ENCODE measurements at regions not wholly inside any gene's neighbourhood (a gene's known extent, or its start where the extent isn't known, plus 50 kb on each side); places are given as distances from the start of the nearest gene placed in this dataset.
"Not testable (repeated sequence)": the region's sequence is repeated elsewhere in the genome, so short reads cannot be mapped to it uniquely, and the experiment has no call there.

DNA sequence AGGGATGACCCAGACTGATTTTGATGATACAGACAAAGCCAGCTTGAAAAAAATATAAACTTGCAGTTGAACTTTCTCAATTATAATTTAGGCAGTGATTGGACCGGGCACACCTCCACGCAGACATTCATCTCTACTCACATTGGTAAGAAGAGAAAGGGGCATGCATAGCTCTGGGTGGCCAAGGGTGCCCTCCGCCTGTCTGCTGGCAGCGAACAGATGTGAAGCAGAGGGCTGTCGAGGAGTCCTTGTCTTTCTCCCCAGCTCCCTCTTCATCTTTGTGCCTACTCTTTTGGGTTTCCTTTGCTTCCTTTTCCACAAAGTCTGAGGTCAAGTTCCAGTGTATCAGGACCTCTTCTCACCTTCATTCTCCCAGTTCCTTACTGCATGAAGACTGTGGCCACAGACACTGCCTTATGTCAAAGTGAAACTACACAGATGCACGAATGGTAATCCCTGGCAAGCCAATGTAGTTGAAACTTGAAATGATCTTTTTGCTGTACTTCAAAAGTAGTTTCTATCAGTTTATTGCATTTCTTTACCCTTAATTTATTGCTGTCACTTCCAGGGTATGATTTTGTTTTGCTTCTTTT is 343.7 kb upstream of the SOX9 start:
- no peak for DNase-seq

DNA sequence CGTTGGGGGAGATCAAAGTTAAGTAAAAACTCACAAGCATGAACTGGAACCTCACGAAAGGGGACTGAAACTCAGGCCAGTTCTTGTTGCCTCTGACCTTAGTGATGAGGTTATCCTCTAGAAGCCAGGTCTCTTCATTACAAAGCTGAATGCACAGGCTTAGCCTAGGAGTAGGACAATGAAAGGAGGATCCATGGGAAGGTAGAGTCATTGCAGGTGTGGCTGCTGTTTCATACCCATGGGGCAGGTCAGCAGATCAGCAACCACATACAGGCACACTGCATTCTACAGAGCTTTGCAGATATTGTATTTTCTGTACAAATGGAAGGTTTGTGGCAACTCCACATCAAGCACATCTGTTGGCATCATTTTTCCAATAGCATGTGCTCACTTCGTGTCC is 341.3 kb upstream of the SOX9 start:
- no peak for DNase-seq

DNA sequence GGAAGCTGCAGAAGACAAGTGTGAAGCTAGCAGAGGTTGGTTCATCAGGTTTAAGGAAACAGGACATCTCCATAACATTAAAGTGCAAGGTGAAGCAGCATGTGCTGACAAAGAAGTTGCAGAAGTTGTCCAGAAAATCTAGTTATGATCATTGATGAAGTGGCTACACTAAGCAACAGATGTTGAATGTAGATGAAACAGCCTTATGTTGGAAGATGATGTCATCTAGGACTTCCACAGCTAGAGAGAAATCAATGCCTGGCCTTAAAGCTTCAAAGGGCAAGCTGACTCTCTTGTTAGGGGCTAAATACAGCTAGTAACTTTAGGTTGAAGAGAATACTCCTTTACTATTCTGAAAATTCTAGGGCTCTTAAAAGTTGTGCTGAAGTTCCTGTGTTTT is 340.2 kb upstream of the SOX9 start:
- DNase-seq: no peak

DNA sequence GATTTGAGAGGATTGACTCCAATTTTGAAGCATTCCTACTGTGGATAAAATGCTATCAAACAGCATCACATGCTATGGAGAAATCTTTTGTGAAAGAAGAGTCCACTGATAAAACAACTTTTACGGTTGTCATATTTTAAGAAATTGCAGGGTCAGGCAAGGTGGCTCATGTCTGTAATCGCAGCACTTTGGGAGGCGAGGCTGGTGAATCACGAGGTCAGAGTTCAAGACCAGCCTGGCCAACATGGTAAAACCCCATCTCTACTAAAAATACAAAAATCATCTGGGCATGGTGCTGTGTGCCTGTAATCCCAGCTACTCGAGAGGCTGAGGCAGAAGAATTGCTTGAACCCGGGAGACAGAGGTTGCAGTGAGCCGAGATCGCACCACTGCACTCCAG is 338.8 kb upstream of the SOX9 start:
- not testable (repeated sequence) for DNase-seq

DNA sequence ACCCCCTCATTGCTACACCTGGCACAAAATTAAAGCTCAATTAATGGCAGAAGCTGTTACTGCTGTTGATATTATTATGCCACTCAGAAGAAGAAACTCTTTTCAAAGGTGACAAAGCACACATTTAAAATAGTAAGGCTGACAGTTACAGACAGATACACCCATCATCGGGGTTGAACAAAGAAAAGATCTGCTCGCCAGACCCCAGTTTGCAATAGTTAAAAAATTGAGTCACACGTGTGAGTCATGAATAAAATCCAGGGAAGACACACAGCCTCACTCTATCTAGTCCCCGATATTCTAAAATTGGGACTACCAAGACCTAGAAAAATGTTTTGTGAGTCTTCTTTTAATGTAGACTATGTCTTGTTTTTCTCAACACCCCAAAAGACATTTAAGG is 330.0 kb upstream of the SOX9 start:
- no peak for DNase-seq

DNA sequence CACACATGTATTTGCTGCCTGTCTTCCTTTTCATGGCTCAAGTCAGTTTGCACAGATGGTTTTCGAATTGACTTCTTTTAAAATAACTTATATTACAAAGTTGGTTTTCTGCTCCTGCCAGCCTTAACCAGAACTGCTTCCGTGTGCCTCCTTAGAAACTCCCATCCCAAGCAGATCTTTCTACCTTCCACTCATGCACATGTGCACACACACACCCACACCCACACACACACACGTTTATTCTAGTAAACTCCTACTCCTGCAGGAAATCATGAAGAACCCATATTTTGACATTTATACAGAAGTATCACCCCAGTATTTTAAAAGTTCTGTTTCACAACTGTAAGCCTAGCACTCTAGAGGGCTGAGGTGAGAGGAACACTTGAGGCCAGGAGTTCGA is 329.5 kb upstream of the SOX9 start:
- DNase-seq: no peak

DNA sequence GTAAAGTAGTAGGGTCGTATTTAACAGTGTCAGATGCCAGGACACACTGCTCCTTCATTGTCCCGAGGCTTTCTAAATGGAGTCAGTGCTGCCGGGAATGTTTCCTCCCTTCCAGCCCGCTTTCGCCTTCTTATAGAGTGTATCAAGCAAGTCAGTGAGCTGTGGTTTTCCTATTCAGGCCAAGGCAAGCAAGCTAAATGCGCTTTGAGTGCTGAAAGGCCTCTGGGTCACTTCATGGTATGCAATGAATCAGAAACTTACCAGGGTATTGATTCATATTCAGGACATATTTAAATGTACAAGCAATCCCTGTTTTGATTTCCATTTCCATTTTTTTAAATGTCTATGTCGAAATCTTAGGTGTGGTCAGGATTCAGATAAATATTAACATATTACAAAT is 327.9 kb upstream of the SOX9 start:
- no peak for DNase-seq

DNA sequence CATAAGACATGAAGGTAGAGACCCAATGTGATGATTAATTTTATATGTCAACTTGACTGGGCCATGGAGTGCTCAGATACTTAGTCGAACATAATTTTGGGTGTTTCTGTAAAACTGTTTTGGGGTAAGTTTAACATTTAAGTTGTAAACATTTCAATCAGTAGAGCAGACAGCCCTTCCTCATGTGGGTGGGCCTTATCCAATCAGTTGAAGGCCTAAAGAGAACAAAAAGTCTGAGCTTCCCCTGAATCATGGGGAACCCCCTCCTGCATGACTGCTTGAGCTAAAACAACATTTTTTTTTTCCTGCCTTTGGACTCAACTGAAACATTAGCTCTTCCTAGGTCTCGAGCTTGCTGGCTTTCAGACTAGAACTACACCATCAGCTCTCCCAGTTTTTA is 327.3 kb upstream of the SOX9 start:
- no peak for DNase-seq

DNA sequence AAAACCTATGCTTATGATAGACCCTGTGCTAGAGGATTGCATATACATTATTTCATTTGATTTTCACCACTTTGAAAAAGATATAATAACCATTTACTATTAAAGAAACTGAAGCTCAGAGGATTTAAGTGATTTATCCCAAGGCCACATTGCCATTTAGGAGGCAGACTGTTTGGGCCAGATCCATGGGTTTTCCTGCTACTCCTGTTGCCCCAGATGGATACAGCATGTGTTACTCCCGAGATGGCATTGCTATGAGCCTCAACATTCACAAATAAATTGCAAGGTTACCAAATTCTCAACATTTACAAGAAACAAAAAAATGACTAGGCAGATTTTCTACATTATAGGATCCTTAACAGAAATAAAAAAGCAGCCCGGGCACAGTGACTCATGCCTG is 322.1 kb upstream of the SOX9 start:
- no peak for DNase-seq

DNA sequence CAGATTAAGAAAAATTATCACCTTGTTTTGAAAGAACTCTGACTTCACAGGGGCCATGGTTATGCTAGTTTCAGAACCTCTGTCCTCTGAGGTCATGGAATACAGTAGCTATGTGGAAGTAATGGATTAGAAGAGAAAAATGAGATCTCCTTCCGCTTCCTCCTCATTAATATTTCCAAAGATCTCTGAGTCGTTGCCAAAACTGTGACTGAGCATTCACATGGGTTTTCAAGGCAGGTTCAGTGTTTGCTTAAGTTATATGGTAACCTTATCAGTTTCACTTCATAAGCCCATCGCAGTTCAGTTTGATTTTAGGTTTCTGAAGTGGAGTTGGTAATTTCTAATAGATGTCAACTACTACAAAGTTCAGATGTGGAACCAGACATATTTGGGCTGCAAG is 321.2 kb upstream of the SOX9 start:
- no peak for DNase-seq

DNA sequence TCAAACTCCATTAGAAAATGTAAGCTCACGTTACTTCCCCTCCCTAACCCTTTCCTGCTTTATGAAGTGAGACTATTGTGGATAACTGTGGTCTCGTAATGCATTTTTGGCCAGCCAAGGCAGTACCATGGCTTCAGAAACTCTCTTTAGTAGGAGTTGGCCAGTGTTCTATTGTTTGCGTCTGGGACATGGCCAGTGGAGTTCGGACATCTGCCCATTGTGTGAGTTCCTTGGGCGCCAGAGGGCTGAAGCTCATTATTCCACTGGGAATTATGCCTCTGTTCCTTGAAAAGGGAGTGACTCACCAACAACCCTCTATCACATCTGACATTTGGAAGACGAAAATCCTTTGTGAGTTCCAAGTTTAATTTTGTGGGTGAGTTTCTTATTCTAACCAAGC is 319.5 kb upstream of the SOX9 start:
- DNase-seq: no peak

DNA sequence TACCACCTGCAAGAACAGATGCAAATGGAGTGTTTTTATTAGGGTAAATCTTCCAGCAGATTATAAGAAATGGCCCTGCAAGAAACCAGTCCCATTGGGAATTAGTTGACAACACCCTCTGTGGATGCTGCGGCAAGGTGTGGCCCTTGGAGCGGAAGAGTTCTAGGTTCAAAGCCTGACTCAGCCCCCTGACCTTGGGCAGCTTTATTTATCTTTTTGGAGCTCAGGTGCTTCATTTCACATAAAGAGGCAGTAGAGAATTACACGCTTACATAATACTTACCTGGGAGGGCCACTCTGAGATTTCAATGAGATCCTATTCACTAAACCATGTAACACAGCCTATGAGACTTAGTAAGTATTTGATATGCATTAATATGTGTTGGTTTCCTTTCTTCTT is 318.2 kb upstream of the SOX9 start:
- no peak for DNase-seq

DNA sequence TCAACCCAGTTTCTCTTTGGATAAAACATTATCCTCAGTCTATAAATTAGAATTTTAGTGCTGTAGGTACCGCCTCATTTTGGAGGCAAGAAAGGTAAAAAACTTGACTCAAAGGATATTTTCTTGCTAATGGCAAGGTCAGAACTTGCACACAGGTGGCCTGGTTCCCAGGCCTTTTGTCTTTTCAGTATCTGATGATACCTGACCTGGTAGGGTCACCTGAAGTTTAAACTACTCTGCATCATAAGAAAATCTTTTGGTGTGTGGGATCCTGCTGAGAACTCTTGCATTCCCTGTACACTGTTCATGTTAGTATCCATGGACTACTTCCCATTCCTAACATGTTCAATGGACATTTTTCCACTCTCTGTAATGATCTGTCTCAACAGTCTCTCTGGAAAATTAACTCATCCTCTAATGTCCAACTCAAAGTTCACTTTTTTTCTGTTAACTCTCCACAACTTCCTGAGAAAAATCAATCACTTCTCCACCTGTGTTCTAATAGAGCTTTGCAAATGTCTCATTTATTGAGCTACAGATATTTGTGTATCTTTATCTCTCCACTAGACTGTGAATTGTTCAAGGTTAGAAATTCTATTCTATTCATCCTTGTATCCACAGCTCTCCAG is 317.1 kb upstream of the SOX9 start:
- DNase-seq: no peak

DNA sequence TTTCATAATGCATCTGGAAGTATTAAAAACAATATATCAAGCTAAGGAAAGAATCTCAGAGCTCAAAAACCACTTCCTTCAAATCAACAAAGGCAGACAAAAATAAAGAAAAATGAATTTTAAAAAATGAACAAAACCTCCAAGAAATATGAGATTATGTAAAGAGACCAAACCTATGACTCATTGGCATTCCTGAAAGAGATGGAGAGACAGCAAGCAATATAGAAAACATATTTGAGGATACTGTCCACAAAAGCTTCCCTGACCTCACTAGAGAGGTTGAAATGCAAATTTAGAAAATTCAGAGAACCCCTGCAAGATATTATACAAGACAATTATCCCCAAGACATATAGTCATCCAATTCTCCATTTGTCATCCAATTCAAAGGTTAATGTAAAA is 311.3 kb upstream of the SOX9 start:
- DNase-seq: no peak

DNA sequence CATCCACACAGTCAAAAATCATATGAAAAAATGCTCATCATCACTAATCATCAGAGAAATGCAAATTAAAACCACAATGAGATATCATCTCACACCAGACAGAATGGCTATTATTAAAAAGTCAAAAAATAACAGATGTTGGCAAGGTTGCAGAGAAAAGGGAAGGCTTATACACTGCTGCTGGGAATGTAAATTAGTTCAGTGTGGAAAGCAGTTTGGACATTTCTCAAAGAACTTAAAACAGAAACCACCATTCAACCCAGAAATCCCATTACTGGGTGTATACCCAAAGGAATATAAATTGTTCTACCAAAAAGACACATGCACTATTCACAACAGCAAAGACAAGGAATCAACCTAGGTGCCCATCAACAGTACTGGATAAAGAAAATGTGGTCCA is 307.0 kb upstream of the SOX9 start:
- DNase-seq: not testable (repeated sequence)

DNA sequence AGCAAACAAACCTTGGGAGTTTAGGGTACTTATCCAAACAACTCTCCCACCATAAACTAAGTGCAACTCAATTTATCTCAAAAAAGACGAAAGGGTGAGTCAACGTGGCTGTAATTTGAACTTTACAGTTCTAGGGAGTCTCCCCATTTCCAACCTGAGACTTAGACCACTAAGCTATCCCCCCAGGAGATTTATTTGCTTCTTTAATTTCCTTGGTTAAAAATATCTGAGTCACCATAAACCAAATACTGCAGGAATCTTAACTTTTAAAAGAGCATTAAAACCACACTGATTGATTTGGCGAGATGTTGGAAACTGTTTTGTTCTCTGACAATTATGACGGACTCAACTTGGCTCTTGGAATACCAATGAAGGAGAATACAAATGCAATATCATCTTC is 299.3 kb upstream of the SOX9 start:
- no peak for DNase-seq

DNA sequence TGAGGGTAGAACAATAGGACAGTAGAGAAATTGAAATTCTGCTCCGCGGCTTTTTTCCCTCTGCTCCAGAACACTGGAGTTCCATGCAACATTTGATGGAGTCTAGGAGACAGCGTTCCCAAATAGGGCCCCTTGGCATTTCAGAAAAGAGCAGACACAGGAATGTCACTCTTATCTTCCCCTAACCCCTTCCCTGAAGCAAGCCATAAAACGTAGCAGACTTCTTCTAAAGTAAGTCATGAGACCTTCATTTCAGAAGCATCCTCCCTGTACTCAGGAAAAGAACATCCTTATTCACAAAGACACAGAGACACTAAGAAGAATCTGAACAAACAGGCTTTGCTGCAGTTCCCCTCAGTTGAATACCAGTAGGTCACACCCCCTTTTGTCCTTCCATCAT is 296.1 kb upstream of the SOX9 start:
- DNase-seq: no peak

DNA sequence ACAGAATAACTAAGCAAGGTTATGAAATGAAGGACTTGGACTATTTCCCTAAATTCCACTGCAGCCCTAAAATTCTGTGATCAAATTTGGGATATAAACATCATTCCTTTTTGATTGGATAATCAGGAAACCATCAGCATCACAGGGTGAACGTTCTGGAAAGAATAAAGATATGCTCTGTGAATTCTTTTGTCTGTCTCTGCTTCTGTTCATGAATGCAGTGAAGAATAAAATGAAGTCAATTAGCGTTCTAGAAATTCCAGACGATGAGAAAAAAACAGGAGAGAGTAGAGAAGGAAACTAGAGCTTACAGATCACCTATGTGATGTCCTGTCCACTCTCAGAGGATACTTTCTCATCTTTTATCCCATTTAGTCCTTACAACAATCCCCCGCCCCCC is 295.1 kb upstream of the SOX9 start:
- DNase-seq: no peak

DNA sequence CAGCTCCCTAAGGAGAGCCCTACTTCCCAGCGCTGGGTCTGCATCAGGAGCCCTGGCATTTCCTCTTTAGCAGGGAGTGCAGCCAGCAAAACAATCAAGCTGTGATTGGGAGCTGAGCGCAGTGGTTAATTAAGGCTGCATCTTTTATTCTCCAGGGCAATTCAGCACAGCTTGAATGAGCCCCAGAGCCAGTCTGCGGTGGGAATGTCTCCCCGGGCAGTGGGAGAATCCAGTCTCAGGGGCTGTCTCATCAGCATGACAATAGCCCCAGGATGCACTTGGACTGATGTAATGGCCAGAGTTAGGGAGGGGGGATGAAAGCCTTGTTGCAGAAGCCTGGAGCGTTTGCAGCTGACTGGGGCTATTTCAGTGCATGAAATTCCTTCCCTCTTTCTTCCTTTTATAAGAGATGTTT is 292.6 kb upstream of the SOX9 start:
- peak; percentile 88 for DNase-seq

DNA sequence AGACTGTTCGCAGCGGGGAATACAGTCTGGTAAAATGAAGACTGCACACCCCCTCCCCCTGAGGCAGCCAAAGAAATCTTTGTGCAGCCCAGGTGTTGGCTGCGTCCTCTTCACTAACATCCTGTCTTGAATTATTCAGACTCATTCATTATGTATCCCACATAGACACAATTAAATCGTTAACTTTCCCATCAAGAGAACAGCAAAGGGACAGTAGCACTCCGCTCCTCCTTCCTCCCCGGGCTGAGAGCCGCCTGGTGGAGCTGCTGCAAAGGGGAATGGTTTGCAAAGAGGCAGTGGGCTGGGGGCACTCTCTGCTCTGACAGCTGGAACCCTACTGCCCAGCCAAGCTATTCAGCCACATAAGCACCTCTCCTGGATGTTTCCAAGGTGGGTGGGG is 290.0 kb upstream of the SOX9 start:
- DNase-seq: no peak

DNA sequence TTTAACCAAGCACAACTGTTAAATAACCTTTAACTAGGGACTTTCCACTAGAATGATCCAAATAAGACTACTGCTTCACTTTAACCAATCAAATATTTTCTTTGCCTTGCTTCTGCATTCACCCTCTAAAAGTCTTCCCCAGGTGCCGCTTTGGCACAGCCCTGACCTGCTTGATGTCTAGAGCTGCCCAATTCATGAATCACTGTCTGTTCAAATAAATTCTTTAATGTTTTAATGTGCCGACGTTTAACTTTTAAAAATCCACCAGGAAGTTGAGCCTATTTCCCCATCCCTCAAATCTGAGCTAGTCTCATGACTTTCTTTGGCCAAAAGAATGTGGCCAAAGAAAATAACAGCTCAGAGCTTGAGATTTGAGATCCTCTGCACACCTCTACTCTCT is 277.8 kb upstream of the SOX9 start:
- no peak for DNase-seq

DNA sequence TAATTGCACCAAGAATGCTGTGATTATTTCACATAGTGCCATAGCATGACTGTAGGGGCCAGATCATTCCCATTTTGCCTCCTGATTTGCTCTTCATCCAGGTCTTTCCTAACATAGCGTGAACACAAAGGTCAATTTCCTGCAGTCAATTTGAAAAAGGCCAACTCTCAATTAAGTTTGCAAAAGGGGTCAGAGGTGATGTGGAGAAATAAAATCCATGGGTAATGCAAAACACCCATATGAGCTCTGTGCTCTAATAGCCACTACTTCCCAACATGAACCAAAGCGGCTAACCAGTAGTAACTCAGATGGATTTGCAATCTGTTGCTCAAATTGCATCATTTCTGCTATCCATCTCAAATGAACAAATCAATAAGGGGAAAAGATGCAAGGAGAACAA is 275.5 kb upstream of the SOX9 start:
- no peak for DNase-seq

DNA sequence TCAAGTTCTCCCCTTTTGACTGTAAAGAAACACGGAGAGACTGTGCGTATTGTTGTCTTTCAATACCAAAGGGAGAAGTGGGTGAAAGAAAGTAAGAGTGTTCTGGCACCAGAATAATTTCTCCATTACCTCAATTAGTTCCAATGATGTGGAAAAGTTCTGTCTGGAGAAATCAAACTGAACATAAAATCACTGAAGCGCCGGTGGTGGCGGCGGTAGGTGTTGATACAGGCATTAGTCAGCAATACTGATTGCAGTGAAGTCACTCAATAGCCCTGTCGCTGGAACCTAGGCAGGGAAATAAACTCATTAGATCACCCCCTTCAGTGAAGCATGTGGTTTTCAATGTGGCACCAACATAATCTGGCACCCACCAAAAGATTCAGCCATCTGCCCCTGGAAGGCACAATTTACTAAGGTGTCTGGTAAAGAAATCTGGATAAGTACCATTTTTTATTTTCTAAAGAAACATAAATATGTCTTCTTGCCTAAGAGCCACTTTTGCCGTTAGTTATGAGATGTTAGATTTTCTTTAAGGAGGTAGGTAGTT is 274.2 kb upstream of the SOX9 start:
- DNase-seq: peak; percentile 83

DNA sequence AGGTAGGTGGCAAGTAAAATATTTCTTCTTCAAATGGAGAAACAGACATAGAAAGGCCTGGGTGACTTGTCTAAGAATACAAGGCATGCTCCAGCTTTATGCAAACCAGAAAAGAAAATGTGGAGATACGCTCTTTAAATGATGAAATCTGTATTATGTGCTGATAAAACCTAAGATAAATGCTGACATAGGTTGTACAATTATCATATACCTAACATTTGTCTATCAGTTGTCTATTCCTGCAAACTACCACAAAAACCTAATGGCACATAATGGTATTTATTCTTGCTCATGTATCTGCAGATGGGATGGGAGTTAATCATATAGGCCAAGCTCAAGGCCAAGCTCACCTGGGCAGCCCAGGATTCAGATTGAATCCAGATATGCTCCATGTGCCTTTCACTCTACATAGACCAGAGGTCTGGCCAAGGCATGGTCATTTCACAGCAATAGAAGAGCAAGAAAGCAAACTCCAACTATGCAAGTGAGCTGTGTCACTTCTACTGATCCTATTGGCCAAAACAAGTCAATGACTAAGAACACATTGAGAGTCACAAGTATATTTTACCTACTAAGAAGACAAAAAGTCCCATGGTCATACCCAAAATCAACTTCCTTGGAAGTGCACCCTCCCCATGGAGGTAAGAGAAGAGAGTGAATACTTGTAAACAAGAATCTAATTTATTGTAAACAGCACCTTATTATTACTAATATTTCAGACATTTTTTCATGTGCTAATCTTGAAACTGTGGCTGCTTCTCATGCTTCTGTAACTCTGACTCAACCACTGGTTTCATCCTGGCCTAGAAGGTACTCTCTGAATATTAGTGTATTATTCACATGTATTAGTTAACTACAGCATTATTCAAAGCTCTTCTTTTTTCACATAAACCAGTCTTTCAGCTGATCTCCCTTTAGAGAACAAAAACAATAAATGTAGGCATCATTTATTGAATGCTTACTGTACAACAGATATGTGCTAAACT is 270.7 kb upstream of the SOX9 start:
- no peak for DNase-seq

Data from NCI-H1436 treated with DMSO at 0.1 percent for 48 hours (cell line).